ENCODE measurements at regions not wholly inside any gene's neighbourhood (a gene's known extent, or its start where the extent isn't known, plus 50 kb on each side); places are given as distances from the start of the nearest gene placed in this dataset.

DNA sequence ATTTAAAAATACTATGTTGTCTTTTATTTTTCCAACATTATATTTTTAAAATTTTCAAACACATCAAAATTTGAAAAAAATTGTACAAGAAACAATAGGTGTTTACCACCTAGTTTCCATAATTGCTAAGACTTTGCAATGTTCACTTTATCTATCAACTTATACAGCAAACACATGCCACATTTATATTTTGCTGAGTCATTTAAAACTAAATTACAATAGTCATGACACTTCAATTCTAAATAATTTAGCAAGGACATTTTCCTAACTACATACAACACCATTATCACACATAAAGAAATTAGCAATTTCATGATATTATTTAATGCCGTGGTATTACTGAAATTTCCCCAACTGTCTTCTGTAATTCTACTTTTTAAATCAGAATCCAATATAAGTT, 600.4 kb upstream of the CPXCR1 start:
- TF ChIP-seq, protein P1, sequence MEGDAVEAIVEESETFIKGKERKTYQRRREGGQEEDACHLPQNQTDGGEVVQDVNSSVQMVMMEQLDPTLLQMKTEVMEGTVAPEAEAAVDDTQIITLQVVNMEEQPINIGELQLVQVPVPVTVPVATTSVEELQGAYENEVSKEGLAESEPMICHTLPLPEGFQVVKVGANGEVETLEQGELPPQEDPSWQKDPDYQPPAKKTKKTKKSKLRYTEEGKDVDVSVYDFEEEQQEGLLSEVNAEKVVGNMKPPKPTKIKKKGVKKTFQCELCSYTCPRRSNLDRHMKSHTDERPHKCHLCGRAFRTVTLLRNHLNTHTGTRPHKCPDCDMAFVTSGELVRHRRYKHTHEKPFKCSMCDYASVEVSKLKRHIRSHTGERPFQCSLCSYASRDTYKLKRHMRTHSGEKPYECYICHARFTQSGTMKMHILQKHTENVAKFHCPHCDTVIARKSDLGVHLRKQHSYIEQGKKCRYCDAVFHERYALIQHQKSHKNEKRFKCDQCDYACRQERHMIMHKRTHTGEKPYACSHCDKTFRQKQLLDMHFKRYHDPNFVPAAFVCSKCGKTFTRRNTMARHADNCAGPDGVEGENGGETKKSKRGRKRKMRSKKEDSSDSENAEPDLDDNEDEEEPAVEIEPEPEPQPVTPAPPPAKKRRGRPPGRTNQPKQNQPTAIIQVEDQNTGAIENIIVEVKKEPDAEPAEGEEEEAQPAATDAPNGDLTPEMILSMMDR (IDR thresholded peaks at IDR 0.05; ENCODE audit: low read length) = no peak
- no peak for TF ChIP-seq EZH2 (IDR thresholded peaks at IDR 0.05; ENCODE audit: borderline replicate concordance, low read length)
